Uterus (tissue), 3 donors: ENCODE measurements at regions not wholly inside any gene's neighbourhood (a gene's known extent, or its start where the extent isn't known, plus 50 kb on each side); places are given as distances from the start of the nearest gene placed in this dataset.

Experiments used
- DNase-seq, 2 donors: peaks; one replicate each; pipeline ENCODE4 v3.0.0-alpha.2; 2019 to 2020
- H3K27ac ChIP-seq, 2 donors: fragments of 200-600 bp; sonication (generic); 1 replicate in 1 of 2; 2 replicates in 1 of 2; pipeline ENCODE4 v1.5.1; 2016 to 2018
- H3K27me3 ChIP-seq, 2 donors: fragments of 200-600 bp; sonication (generic); one replicate each; pipeline ENCODE4 v1.5.1; 2018 to 2019; ENCODE audit warnings: control low read depth in 1 of 2
- H3K36me3 ChIP-seq, 2 donors: fragments of 200-600 bp; sonication (generic); one replicate each; pipeline ENCODE4 v1.5.1; 2019; ENCODE audit warnings: control low read depth in 1 of 2
- H3K4me1 ChIP-seq, 2 donors: fragments of 200-600 bp; sonication (generic); one replicate each; pipeline ENCODE4 v1.5.1; 2018 to 2019; ENCODE audit warnings: control low read depth in 1 of 2
- H3K4me3 ChIP-seq, 2 donors: fragments of 200-600 bp; sonication (generic); 1 replicate in 1 of 2; 2 replicates in 1 of 2; pipeline ENCODE4 v1.5.1; 2018 to 2019; ENCODE audit warnings: mild to moderate bottlenecking in 1 of 2
- H3K9me3 ChIP-seq, 2 donors: fragments of 200-600 bp; sonication (generic); one replicate each; pipeline ENCODE4 v1.5.1; 2019; ENCODE audit warnings: control low read depth in 1 of 2
- POLR2A ChIP-seq, 2 donors: fragments of 450-650 bp; IDR thresholded peaks; one replicate each; pipeline ENCODE4 v1.6.1; 2016; ENCODE audit warnings: antibody characterized with exemption in 2 of 2, mild to moderate bottlenecking in 1 of 2, moderate library complexity in 1 of 2
- intact Hi-C: fragments of 100-400 bp; cut with DNase I; formaldehyde crosslinking; loops from one replicate; pipeline ENCODE4 v1.15.1; 2023; ENCODE audit warnings: low total_unique reads
- TF ChIP-seq, protein P1 (sequence below), 4 experiments: fragments of 200-600 bp in 2 of 4; fragments of 450-650 bp in 2 of 4; sonication (generic) in 2 of 4; IDR thresholded peaks; one replicate each; pipeline ENCODE4 v1.5.1; 2016 to 2019; ENCODE audit warnings: antibody characterized with exemption in 4 of 4, mild to moderate bottlenecking in 2 of 4, moderate library complexity in 1 of 4
- donor health status: DM: yes; HTN: yes; CAD: no.

DNA sequence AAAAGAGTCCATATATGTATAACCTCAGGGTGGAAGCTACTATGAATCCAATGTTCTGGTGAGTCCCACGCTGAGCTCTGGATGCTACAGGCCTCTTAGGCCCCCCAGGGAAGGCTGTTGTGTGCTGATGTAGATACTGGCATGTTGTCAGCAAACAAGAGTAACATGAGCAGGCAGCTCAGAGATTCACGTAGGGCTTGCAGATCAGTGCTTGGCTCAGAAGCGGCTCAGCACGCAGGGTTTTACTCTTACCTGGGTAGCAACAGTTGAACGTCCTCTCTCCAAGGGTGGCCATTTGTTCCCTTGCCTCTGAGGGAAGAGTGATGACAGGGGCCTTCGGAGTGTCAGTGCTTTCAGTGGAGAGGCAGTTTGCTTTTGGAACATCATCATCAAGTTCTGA lies 93.4 kb downstream of the ZFP64 start:
- no peak for DNase-seq
- Histone ChIP-seq H3K9me3 (no peaks in the 10 kb centered on the region), H3K27ac (no peak overlapping the region), H3K36me3 (no peaks in the 10 kb centered on the region), H3K4me3 (no peak overlapping the region), H3K27me3 (no peaks in the 10 kb centered on the region), H3K4me1 (no peaks in the 10 kb centered on the region)
- intact Hi-C loops = no loop called here
- TF ChIP-seq POLR2A (IDR thresholded peaks at IDR 0.05) = no peak
- TF ChIP-seq, protein P1, sequence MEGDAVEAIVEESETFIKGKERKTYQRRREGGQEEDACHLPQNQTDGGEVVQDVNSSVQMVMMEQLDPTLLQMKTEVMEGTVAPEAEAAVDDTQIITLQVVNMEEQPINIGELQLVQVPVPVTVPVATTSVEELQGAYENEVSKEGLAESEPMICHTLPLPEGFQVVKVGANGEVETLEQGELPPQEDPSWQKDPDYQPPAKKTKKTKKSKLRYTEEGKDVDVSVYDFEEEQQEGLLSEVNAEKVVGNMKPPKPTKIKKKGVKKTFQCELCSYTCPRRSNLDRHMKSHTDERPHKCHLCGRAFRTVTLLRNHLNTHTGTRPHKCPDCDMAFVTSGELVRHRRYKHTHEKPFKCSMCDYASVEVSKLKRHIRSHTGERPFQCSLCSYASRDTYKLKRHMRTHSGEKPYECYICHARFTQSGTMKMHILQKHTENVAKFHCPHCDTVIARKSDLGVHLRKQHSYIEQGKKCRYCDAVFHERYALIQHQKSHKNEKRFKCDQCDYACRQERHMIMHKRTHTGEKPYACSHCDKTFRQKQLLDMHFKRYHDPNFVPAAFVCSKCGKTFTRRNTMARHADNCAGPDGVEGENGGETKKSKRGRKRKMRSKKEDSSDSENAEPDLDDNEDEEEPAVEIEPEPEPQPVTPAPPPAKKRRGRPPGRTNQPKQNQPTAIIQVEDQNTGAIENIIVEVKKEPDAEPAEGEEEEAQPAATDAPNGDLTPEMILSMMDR (IDR thresholded peaks at IDR 0.05) = no peak

DNA sequence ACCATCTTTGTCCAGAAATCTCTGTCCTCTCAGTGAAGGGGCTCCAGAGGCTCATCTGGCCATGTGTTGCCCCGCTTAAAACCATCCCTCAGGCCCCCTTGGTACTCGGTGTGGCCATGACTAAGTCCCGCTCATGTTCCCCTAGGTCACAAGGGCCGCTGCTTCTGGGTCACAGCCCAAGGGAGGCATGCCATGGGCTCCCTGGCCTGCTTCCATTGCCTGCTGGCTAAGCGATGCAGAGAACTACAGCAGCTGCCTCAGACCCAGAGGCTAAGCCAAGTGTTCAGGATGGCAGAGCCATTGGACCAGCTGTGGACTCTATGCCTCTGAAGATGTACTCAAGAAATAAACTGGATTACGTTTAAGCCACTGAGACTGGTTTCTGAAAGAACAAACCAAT lies 95.5 kb downstream of the ZFP64 start:
- no peaks in the 10 kb centered on the region for H3K27me3 ChIP-seq
- no peak overlapping the region for H3K27ac ChIP-seq
- no peak overlapping the region for H3K4me3 ChIP-seq
- intact Hi-C loops = no loop called here
- H3K36me3 ChIP-seq = no peaks in the 10 kb centered on the region
- no peaks in the 10 kb centered on the region for H3K9me3 ChIP-seq
- DNase-seq = no peak
- TF ChIP-seq, protein P1 (IDR thresholded peaks at IDR 0.05) = no peak
- no peak for TF ChIP-seq POLR2A (IDR thresholded peaks at IDR 0.05)
- H3K4me1 ChIP-seq = no peaks in the 10 kb centered on the region

DNA sequence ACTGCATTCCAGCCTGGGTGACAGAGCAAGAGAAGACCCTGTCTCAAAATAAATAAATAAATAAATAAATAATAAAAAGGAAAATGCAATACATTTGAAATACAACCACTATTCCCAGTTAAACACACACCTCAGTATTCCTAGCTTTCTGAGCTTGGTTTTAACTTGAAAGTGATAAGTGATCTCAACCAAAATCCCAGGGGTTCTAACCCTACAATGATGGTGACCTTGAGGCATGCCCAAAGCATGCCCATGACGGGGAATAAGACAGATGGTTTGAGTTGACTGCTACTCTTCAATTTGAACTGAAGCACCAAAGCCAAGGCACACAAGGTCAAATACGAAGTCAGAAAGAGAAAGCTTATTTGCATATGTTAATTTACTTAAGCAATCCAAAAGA lies 96.9 kb downstream of the ZFP64 start:
- intact Hi-C loops = no loop called here
- TF ChIP-seq, protein P1 (IDR thresholded peaks at IDR 0.05) = no peak
- TF ChIP-seq POLR2A (IDR thresholded peaks at IDR 0.05) = no peak
- Histone ChIP-seq H3K27me3 (no peaks in the 10 kb centered on the region), H3K9me3 (no peaks in the 10 kb centered on the region), H3K4me1 (no peaks in the 10 kb centered on the region), H3K4me3 (no peak overlapping the region), H3K27ac (no peak overlapping the region), H3K36me3 (no peaks in the 10 kb centered on the region)
- DNase-seq = no peak

DNA sequence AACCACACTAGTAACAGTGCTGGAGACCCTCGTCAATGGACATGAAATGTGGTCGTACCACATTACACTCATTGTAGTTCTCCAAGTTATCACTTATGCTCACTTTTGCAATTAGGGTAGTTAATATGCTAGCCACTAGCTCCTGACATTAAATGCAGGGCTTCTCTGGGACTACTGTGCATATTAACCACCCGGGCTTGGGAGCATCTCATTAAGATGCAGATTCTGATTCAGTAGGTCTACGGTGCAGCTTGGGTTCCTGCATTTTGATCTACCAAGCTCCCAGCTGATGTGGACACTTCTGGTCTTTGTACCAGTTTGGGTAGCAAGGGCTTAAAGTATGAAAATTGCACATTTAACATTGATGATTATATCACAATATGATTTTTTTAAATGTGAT lies 98.0 kb downstream of the ZFP64 start:
- Histone ChIP-seq H3K27me3 (no peaks in the 10 kb centered on the region), H3K9me3 (no peaks in the 10 kb centered on the region), H3K4me3 (no peak overlapping the region), H3K27ac (no peak overlapping the region), H3K36me3 (no peaks in the 10 kb centered on the region), H3K4me1 (no peaks in the 10 kb centered on the region)
- TF ChIP-seq, protein P1 (IDR thresholded peaks at IDR 0.05) = no peak
- DNase-seq = no peak
- intact Hi-C loops = no loop called here

DNA sequence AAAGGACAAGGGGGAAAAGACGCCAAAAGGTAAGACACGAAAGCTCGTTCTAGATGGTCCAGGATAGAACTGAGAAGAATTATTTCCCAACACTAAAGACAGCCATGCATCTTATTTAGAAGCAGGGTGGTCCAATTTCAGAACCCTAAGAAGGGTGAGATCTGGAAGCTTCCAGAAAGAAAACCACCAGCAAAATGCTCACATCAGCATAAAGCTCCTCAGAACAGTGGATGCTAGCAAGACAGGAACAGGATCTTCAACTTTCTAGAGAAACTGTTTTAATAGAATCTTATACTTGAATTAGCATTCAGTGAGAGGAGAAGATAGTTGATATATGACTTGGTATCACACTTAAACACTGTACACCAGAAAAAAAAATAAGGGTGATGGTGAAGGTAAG lies 101.5 kb downstream of the ZFP64 start:
- intact Hi-C loops = no loop called here
- Histone ChIP-seq H3K9me3 (peaks cover 0 to 5% of the 10 kb centered on the region in 2 donors), H3K4me3 (no peak overlapping the region), H3K36me3 (no peaks in the 10 kb centered on the region), H3K27me3 (no peaks in the 10 kb centered on the region), H3K27ac (no peak overlapping the region), H3K4me1 (no peaks in the 10 kb centered on the region)
- no peak for DNase-seq
- TF ChIP-seq, protein P1 (IDR thresholded peaks at IDR 0.05) = no peak
- TF ChIP-seq POLR2A (IDR thresholded peaks at IDR 0.05) = no peak
